GM12891 (cell line): ENCODE measurements at regions not wholly inside any gene's neighbourhood (a gene's known extent, or its start where the extent isn't known, plus 50 kb on each side); places are given as distances from the start of the nearest gene placed in this dataset.

Experiments
- DNase-seq: peaks from one replicate; pipeline ENCODE4 v3.0.0; 2011; ENCODE audit warnings: low spot score; ENCODE audit not compliant: insufficient read length
- FAIRE-seq: peaks from 2 replicates; lab custom pipeline; 2011; peaks lifted over from hg19 to GRCh38; lab: Jason Lieb, UNC
- PAX5 ChIP-seq: IDR thresholded peaks from 2 replicates; pipeline ENCODE4 v1.6.1; 2011; ENCODE audit warnings: low read length, moderate library complexity, mild to moderate bottlenecking; ENCODE audit not compliant: insufficient read depth, severe bottlenecking
- POLR2A ChIP-seq: IDR thresholded peaks from 2 replicates; pipeline ENCODE4 v1.6.1; 2011; ENCODE audit warnings: low read depth, low read length, control low read depth
- POLR2AphosphoS5 ChIP-seq: IDR thresholded peaks from 2 replicates; pipeline ENCODE4 v1.6.1; 2011; ENCODE audit warnings: low read depth, low read length, control low read depth
- POU2F2 ChIP-seq: IDR thresholded peaks from 2 replicates; pipeline ENCODE4 v1.6.1; 2011; ENCODE audit warnings: low read depth, mild to moderate bottlenecking, control low read depth, low read length, moderate library complexity
- SPI1 ChIP-seq: IDR thresholded peaks from 2 replicates; pipeline ENCODE4 v1.6.1; 2011; ENCODE audit warnings: low read depth, low read length, control low read depth
- TAF1 ChIP-seq: IDR thresholded peaks from 2 replicates; pipeline ENCODE4 v1.6.1; 2011; ENCODE audit warnings: low read depth, low read length, control low read depth

DNA sequence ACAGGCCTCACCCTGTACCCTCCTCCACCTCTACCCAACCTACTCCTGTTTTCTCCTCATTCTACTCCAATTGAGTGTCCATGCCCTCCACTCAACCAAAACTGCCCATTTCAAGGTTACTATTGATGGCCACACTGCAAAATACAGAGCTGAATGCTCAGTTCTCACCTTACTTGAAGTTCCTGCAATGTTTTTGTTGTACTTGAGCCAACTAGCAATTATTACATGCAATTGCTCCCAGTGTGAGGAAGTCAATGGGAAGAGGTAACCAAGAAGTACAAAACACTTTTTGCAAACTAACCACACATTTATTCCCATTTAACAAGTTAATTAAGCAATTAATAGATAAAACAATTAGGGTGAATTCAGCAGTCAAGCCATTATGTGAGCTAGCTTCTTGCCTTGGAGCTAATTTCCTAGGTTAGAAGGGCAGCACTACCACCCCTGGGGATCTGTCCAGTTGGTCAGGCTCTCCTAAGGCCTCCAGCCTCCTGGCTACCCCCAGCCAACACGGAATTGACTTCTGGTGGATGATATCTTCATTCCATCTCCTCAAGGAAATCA, 52.4 kb upstream of the GGTLC1 start:
- DNase-seq (no peak), FAIRE-seq (no peak)
- TF ChIP-seq TAF1 = no peak
- TF ChIP-seq POLR2AphosphoS5 = no peak
- TF ChIP-seq POLR2A = no peak
- no peak for TF ChIP-seq POU2F2
- TF ChIP-seq SPI1 = no peak

DNA sequence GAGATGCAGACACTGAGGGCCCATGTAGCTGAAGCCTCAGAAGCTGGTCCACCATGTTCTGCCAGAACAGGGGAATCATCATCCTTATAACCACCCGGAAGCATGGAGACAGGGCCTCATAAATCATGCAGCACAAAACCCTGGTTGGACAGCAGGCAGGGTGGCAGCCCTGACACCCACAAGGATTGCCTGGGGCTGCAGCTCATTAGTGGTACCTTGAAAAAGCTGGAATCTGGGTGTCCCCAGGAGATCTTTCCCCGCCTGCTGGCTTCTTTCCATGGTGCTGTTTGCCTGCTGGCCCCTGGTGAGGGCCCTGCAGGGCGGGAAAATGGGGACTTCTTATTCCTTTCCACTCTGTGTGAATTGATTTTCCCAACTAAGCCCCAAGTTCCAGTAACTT, 50.6 kb upstream of the GGTLC1 start:
- TF ChIP-seq POU2F2 (no peak), TAF1 (no peak), POLR2A (no peak), SPI1 (no peak), PAX5 (no peak), POLR2AphosphoS5 (no peak)
- DNase-seq = no peak
- FAIRE-seq = no peak
